ENCODE measurements at regions not wholly inside any gene's neighbourhood (a gene's known extent, or its start where the extent isn't known, plus 50 kb on each side); places are given as distances from the start of the nearest gene placed in this dataset.

GRCh38 chr7:96436880-96437279 lies 115.0 kb upstream of the SLC25A13 start:
- SMC1A ChIA-PET (ENCODE audit: uncharacterized antibody, unreplicated experiment) = no interaction called here
- no peaks in the 10 kb centered on the region for H3K79me2 ChIP-seq (ENCODE audit: control insufficient read depth, insufficient read depth, low read length)
- DNase-seq (ENCODE audit: low read depth, low spot score) = no peak
- POLR2A ChIA-PET = no interaction called here
- no TSS peak for BruUV-seq (replicated peaks)
- H3K4me3 ChIP-seq = no peak overlapping the region
- H4K20me1 ChIP-seq (ENCODE audit: control insufficient read depth, insufficient read depth) = no peaks in the 10 kb centered on the region
- no peak overlapping the region for H2AFZ ChIP-seq (ENCODE audit: control insufficient read depth, low read depth, low read length)
- no peaks in the 10 kb centered on the region for H3K36me3 ChIP-seq (ENCODE audit: control insufficient read depth in 2 of 2, insufficient read depth in 2 of 2, low read length in 1 of 2)
- in situ Hi-C loops (cut with MboI) (no loop called here), intact Hi-C loops (cut with micrococcal nuclease; ENCODE audit: unreplicated experiment) (no loop called here)
- H3K4me2 ChIP-seq (ENCODE audit: control insufficient read depth, insufficient read depth) = no peak overlapping the region
- CTCF ChIA-PET = no interaction called here
- FAIRE-seq = no peak
- H3K27ac ChIP-seq (ENCODE audit: control insufficient read depth, insufficient read depth) = no peak overlapping the region
- no peaks in the 10 kb centered on the region for H3K9me3 ChIP-seq (replicated peaks; ENCODE audit: control insufficient read depth, insufficient read depth, low read length)
- no peak for ATAC-seq
- RAD21 ChIA-PET (ENCODE audit: unreplicated experiment) = no interaction called here
- H3K27me3 ChIP-seq (replicated peaks in 1 of 2; ENCODE audit: control insufficient read depth in 2 of 2, insufficient read depth in 2 of 2, low read length in 1 of 2) = no peaks in the 10 kb centered on the region
- TF ChIP-seq SUZ12 (IDR thresholded peaks at IDR 0.05; ENCODE audit: unreplicated experiment) (no peak), LARP7 (IDR thresholded peaks at IDR 0.05) (no peak), YBX1 (IDR thresholded peaks at IDR 0.05) (no peak), JUNB (IDR thresholded peaks at IDR 0.05) (no peak), SRF (IDR thresholded peaks at IDR 0.05; ENCODE audit: low read depth in 2 of 2, low read length in 2 of 2) (no peak), NR2C2 (IDR thresholded peaks at IDR 0.05; ENCODE audit: borderline replicate concordance, control insufficient read depth, insufficient read length, low read depth) (no peak), MXI1 (IDR thresholded peaks at IDR 0.05; ENCODE audit: low read depth, low read length) (no peak), YY1 (IDR thresholded peaks at IDR 0.05; ENCODE audit: low read depth, low read length) (no peak), MTA3 (IDR thresholded peaks at IDR 0.05; ENCODE audit: borderline replicate concordance, low read length) (no peak), BCLAF1 (IDR thresholded peaks at IDR 0.05) (no peak), CREM (IDR thresholded peaks at IDR 0.05; ENCODE audit: low read depth) (no peak), RAD51 (IDR thresholded peaks at IDR 0.05) (no peak)
- H3K9ac ChIP-seq (ENCODE audit: control insufficient read depth, insufficient read depth, low read length) = no peak overlapping the region
- H3K4me1 ChIP-seq (ENCODE audit: control insufficient read depth, insufficient read depth, low read length) = no peaks in the 10 kb centered on the region

All from GM12878 (cell line).